ENCODE measurements at regions not wholly inside any gene's neighbourhood (a gene's known extent, or its start where the extent isn't known, plus 50 kb on each side); places are given as distances from the start of the nearest gene placed in this dataset.
A peak's percentile ranks its signal among the peaks of the same experiment; 100 is the strongest.
"Not testable (repeated sequence)": the region's sequence is repeated elsewhere in the genome, so short reads cannot be mapped to it uniquely, and the experiment has no call there.

GRCh38 chr17:20633268-20634059, 53.9 kb downstream of the CDRT15L2 start:
- H3K27me3 ChIP-seq (replicated peaks; ENCODE audit: insufficient read depth); DNase-seq (ENCODE audit: low spot score); H3K27ac ChIP-seq; intact Hi-C loops (cut with DNase I); H3K4me3 ChIP-seq; H3K9me3 ChIP-seq; H3K4me1 ChIP-seq (replicated peaks); H3K36me3 ChIP-seq: not testable (repeated sequence)
- 90% methylated on average over 33 of the region's 33 CpGs for WGBS

GRCh38 chr17:20640147-20640546, 60.6 kb downstream of the CDRT15L2 start:
- H3K36me3 ChIP-seq; H3K27me3 ChIP-seq (replicated peaks; ENCODE audit: insufficient read depth); intact Hi-C loops (cut with DNase I); H3K4me1 ChIP-seq (replicated peaks); DNase-seq (ENCODE audit: low spot score); H3K9me3 ChIP-seq; H3K27ac ChIP-seq; H3K4me3 ChIP-seq: not testable (repeated sequence)
- WGBS, result no CpG with 5 or more reads among the region's 7 CpGs

GRCh38 chr17:20646661-20647272, 67.2 kb downstream of the CDRT15L2 start:
- H3K9me3 ChIP-seq; H3K36me3 ChIP-seq; DNase-seq (ENCODE audit: low spot score); H3K4me3 ChIP-seq; H3K27ac ChIP-seq; H3K4me1 ChIP-seq (replicated peaks); intact Hi-C loops (cut with DNase I); H3K27me3 ChIP-seq (replicated peaks; ENCODE audit: insufficient read depth): not testable (repeated sequence)
- WGBS, result 41% methylated on average over 13 of the region's 13 CpGs
- TF ChIP-seq CTCF (IDR thresholded peaks at IDR 0.05), result peak in 1 of 4 experiments; percentile 31

GRCh38 chr17:20649097-20649767, 69.7 kb downstream of the CDRT15L2 start:
- H3K4me3 ChIP-seq; H3K27ac ChIP-seq; H3K36me3 ChIP-seq; H3K27me3 ChIP-seq (replicated peaks; ENCODE audit: insufficient read depth); H3K4me1 ChIP-seq (replicated peaks); DNase-seq (ENCODE audit: low spot score); H3K9me3 ChIP-seq; intact Hi-C loops (cut with DNase I): not testable (repeated sequence)
- 78% methylated on average over 8 of the region's 8 CpGs for WGBS

- H3K4me1 ChIP-seq (replicated peaks); intact Hi-C loops (cut with DNase I); H3K27me3 ChIP-seq (replicated peaks; ENCODE audit: insufficient read depth); DNase-seq (ENCODE audit: low spot score); H3K36me3 ChIP-seq; H3K4me3 ChIP-seq; H3K9me3 ChIP-seq; H3K27ac ChIP-seq: not testable (repeated sequence)
- 80% methylated on average over 8 of the region's 8 CpGs for WGBS
Measured at GRCh38 chr17:20651022-20651421, 71.5 kb downstream of the CDRT15L2 start.

- intact Hi-C loops (cut with DNase I); DNase-seq (ENCODE audit: low spot score); H3K36me3 ChIP-seq; H3K9me3 ChIP-seq; H3K4me3 ChIP-seq; H3K27ac ChIP-seq; H3K4me1 ChIP-seq (replicated peaks); H3K27me3 ChIP-seq (replicated peaks; ENCODE audit: insufficient read depth): not testable (repeated sequence)
- 30% methylated on average over 1 of the region's 2 CpGs for WGBS
Measured at GRCh38 chr17:20651736-20652135, 72.2 kb downstream of the CDRT15L2 start.

GRCh38 chr17:20653391-20653790, 73.9 kb downstream of the CDRT15L2 start:
- H3K36me3 ChIP-seq; H3K4me1 ChIP-seq (replicated peaks); DNase-seq (ENCODE audit: low spot score); intact Hi-C loops (cut with DNase I); H3K27me3 ChIP-seq (replicated peaks; ENCODE audit: insufficient read depth); H3K27ac ChIP-seq; H3K4me3 ChIP-seq; H3K9me3 ChIP-seq: not testable (repeated sequence)
- WGBS, result 96% methylated on average over 3 of the region's 5 CpGs

- H3K27ac ChIP-seq; H3K4me1 ChIP-seq (replicated peaks); intact Hi-C loops (cut with DNase I); H3K4me3 ChIP-seq; H3K9me3 ChIP-seq; DNase-seq (ENCODE audit: low spot score); H3K27me3 ChIP-seq (replicated peaks; ENCODE audit: insufficient read depth); H3K36me3 ChIP-seq: not testable (repeated sequence)
- WGBS, result 51% methylated on average over 4 of the region's 4 CpGs
Measured at GRCh38 chr17:20654114-20654513, 74.6 kb downstream of the CDRT15L2 start.

GRCh38 chr17:20654575-20654974, 75.1 kb downstream of the CDRT15L2 start:
- intact Hi-C loops (cut with DNase I); H3K36me3 ChIP-seq; H3K27ac ChIP-seq; H3K27me3 ChIP-seq (replicated peaks; ENCODE audit: insufficient read depth); H3K4me1 ChIP-seq (replicated peaks); H3K4me3 ChIP-seq; DNase-seq (ENCODE audit: low spot score); H3K9me3 ChIP-seq: not testable (repeated sequence)
- WGBS, result 87% methylated on average over 7 of the region's 12 CpGs

GRCh38 chr17:20665103-20665955, 85.8 kb downstream of the CDRT15L2 start:
- H3K27ac ChIP-seq; intact Hi-C loops (cut with DNase I); DNase-seq (ENCODE audit: low spot score); H3K36me3 ChIP-seq; H3K4me1 ChIP-seq (replicated peaks); H3K4me3 ChIP-seq; H3K9me3 ChIP-seq; H3K27me3 ChIP-seq (replicated peaks; ENCODE audit: insufficient read depth): not testable (repeated sequence)
- WGBS, result 26% methylated on average over 6 of the region's 6 CpGs

GRCh38 chr17:20666689-20667088, 87.2 kb downstream of the CDRT15L2 start:
- H3K27ac ChIP-seq; H3K4me3 ChIP-seq; H3K9me3 ChIP-seq; H3K4me1 ChIP-seq (replicated peaks); intact Hi-C loops (cut with DNase I); H3K36me3 ChIP-seq; H3K27me3 ChIP-seq (replicated peaks; ENCODE audit: insufficient read depth); DNase-seq (ENCODE audit: low spot score): not testable (repeated sequence)
- WGBS, result 88% methylated on average over 5 of the region's 6 CpGs

Measured in prostate gland (tissue), 2 donors.